D721Med (cell line): ENCODE measurements at regions not wholly inside any gene's neighbourhood (a gene's known extent, or its start where the extent isn't known, plus 50 kb on each side); places are given as distances from the start of the nearest gene placed in this dataset.
A peak's percentile ranks its signal among the peaks of the same experiment; 100 is the strongest.
"Not testable (repeated sequence)": the region's sequence is repeated elsewhere in the genome, so short reads cannot be mapped to it uniquely, and the experiment has no call there.

Experiments used
- DNase-seq: peaks from one replicate; pipeline ENCODE4 v3.0.0; 2011; ENCODE audit warnings: low spot score; ENCODE audit not compliant: insufficient read length
- FAIRE-seq: peaks from 2 replicates; lab custom pipeline; 2011; peaks lifted over from hg19 to GRCh38; lab: Jason Lieb, UNC
- TF ChIP-seq, protein P1 (sequence below): IDR thresholded peaks from 2 replicates; pipeline ENCODE4 v1.5.1; 2012; ENCODE audit warnings: mild to moderate bottlenecking, control low read depth; ENCODE audit not compliant: insufficient read depth; ENCODE audit errors: missing control alignments

- TF ChIP-seq, protein P1, sequence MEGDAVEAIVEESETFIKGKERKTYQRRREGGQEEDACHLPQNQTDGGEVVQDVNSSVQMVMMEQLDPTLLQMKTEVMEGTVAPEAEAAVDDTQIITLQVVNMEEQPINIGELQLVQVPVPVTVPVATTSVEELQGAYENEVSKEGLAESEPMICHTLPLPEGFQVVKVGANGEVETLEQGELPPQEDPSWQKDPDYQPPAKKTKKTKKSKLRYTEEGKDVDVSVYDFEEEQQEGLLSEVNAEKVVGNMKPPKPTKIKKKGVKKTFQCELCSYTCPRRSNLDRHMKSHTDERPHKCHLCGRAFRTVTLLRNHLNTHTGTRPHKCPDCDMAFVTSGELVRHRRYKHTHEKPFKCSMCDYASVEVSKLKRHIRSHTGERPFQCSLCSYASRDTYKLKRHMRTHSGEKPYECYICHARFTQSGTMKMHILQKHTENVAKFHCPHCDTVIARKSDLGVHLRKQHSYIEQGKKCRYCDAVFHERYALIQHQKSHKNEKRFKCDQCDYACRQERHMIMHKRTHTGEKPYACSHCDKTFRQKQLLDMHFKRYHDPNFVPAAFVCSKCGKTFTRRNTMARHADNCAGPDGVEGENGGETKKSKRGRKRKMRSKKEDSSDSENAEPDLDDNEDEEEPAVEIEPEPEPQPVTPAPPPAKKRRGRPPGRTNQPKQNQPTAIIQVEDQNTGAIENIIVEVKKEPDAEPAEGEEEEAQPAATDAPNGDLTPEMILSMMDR: no peak
- FAIRE-seq (no peak), DNase-seq (no peak)
These were observed 73.7 kb downstream of the GEMIN8 start for GRCh38 chrX:13955975-13956374.

GRCh38 chrX:13955095-13955647, 74.5 kb downstream of the GEMIN8 start:
- DNase-seq (no peak), FAIRE-seq (no peak)
- TF ChIP-seq, protein P1: no peak

DNA sequence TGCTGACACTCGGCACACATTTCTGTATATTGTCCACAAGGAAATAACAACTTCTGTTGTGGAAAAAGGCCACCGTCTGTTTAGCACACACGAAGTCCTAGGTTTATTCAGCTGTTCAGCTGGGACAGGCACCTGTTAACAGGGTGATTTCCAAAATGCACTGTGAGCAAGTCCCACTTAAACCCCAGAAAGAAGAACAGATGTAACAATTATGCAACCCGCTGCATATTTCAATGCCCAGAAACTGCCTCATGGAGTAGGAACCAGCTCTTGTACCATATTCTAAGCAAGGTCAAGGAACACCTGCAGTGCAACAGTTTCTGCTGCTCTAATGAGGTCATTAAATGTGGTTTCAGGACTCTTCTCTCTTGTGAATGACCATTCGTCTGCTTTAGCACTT, 77.1 kb downstream of the GEMIN8 start:
- FAIRE-seq: no peak
- TF ChIP-seq, protein P1: no peak
- DNase-seq: no peak

GRCh38 chrX:13946223-13946622, 83.5 kb downstream of the GEMIN8 start:
- not testable (repeated sequence) for DNase-seq, FAIRE-seq

DNA sequence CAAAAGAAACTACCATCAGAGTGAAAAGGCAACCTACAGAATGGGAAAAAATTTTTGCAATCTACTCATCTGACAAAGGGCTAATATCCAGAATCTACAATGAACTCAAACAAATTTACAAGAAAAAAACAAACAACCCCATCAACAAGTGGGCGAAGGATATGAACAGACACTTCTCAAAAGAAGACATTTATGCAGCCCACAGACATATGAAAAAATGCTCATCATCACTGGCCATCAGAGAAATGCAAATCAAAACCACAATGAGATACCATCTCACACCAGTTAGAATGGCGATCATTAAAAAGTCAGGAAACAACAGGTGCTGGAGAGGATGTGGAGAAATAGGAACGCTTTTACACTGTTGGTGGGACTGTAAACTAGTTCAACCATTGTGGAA, 83.9 kb downstream of the GEMIN8 start:
- DNase-seq, FAIRE-seq: not testable (repeated sequence)

- DNase-seq: no peak
- TF ChIP-seq, protein P1: no peak
- FAIRE-seq: no peak
These were observed 89.0 kb downstream of the GEMIN8 start for GRCh38 chrX:13940671-13941070.

- FAIRE-seq (peak; percentile 29), DNase-seq (no peak)
- TF ChIP-seq, protein P1: no peak
These were observed 89.7 kb downstream of the GEMIN8 start for GRCh38 chrX:13939741-13940597.

GRCh38 chrX:13938829-13939530, 90.7 kb downstream of the GEMIN8 start:
- TF ChIP-seq, protein P1: no peak
- DNase-seq: no peak

More at GRCh38 chrX:13938829-13939530, 90.7 kb downstream of the GEMIN8 start:
- no peak for FAIRE-seq
